H1 (cell line): ENCODE measurements at regions not wholly inside any gene's neighbourhood (a gene's known extent, or its start where the extent isn't known, plus 50 kb on each side); places are given as distances from the start of the nearest gene placed in this dataset.

Source experiments
- CBX5 ChIP-seq: fragments of 300-800, 300-1000 bp; sonication (generic); IDR thresholded peaks from 2 replicates; pipeline ENCODE4 v1.7.1; 2016; ENCODE audit warnings: antibody characterized with exemption, low read length, low read depth
- CTBP2 ChIP-seq: IDR thresholded peaks from 2 replicates; pipeline ENCODE4 v1.7.0; 2011; ENCODE audit warnings: borderline replicate concordance, mild to moderate bottlenecking, moderate library complexity, mixed read lengths, low read length; ENCODE audit not compliant: insufficient read depth, insufficient read length
- YY1 ChIP-seq: IDR thresholded peaks from 2 replicates; pipeline ENCODE4 v1.6.1; 2011; ENCODE audit warnings: low read depth, mild to moderate bottlenecking, low read length

DNA sequence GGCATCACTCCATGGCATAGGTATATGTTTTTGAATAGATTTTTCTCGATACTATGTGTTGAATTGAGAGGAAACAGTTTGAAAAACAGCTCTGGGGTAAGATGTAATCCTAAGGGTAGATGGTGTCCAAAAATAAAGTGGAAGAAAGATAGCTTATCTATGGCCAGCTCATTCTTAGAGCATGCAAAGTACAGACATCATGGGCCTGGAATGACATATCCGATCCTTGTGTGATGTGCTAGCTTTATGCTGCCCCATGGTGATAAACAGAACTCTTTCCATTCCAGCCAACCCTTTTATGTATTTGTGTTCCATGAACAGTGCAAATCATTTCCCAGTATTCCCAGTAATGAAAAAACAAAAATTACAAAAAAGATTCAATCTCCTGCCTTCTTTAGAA lies 390.2 kb upstream of the NXPH2 start (continued):
- TF ChIP-seq CTBP2 (no peak), CBX5 (no peak), YY1 (no peak)
